ENCODE measurements at regions not wholly inside any gene's neighbourhood (a gene's known extent, or its start where the extent isn't known, plus 50 kb on each side); places are given as distances from the start of the nearest gene placed in this dataset.

GRCh38 chr10:105494944-105495343 lies 853.9 kb downstream of the SORCS3 start:
- Mint-ChIP-seq H3K27ac (no peak overlapping the region), H3K27me3 (no peaks in the 10 kb centered on the region), H3K36me3 (ENCODE audit: low read depth) (no peaks in the 10 kb centered on the region), H3K4me1 (ENCODE audit: low read depth) (no peaks in the 10 kb centered on the region), H3K9me3 (peaks cover 8% of the 10 kb centered on the region), H3K4me3 (no peak overlapping the region)
- POLR2A ChIA-PET: no interaction called here
- no peak for TF ChIP-seq CTCF (IDR thresholded peaks at IDR 0.05)
- no peaks in the 10 kb centered on the region for H3K9me3 ChIP-seq (ENCODE audit: control insufficient read depth in 1 of 2, insufficient read depth in 1 of 2, low read length in 2 of 2)
- intact Hi-C loops (cut with DNase I, micrococcal nuclease): no loop called here
- H3K36me3 ChIP-seq (ENCODE audit: insufficient read depth, low read length): no peaks in the 10 kb centered on the region
- H3K4me1 ChIP-seq (ENCODE audit: insufficient read depth, low read length): no peaks in the 10 kb centered on the region
- ATAC-seq (ENCODE audit: poor library complexity): no peak
- CTCF ChIA-PET: no interaction called here
- H3K27ac ChIP-seq (ENCODE audit: low read depth in 1 of 2, low read length in 2 of 2): no peak overlapping the region
- DNase-seq: no peak
- H3K4me3 ChIP-seq (ENCODE audit: low read length): no peak overlapping the region
- no peaks in the 10 kb centered on the region for H3K27me3 ChIP-seq (ENCODE audit: control insufficient read depth in 1 of 2, insufficient read depth in 2 of 2, low read length in 2 of 2)

- Mint-ChIP-seq H3K9me3 (peaks cover 8% of the 10 kb centered on the region), H3K4me3 (no peak overlapping the region), H3K27ac (no peak overlapping the region), H3K4me1 (ENCODE audit: low read depth) (no peaks in the 10 kb centered on the region), H3K36me3 (ENCODE audit: low read depth) (no peaks in the 10 kb centered on the region), H3K27me3 (no peaks in the 10 kb centered on the region)
- Histone ChIP-seq H3K27ac (ENCODE audit: low read depth in 1 of 2, low read length in 2 of 2) (no peak overlapping the region), H3K9me3 (ENCODE audit: control insufficient read depth in 1 of 2, insufficient read depth in 1 of 2, low read length in 2 of 2) (no peaks in the 10 kb centered on the region), H3K27me3 (ENCODE audit: control insufficient read depth in 1 of 2, insufficient read depth in 2 of 2, low read length in 2 of 2) (no peaks in the 10 kb centered on the region), H3K36me3 (ENCODE audit: insufficient read depth, low read length) (no peaks in the 10 kb centered on the region), H3K4me3 (ENCODE audit: low read length) (no peak overlapping the region), H3K4me1 (ENCODE audit: insufficient read depth, low read length) (no peaks in the 10 kb centered on the region)
- intact Hi-C loops (cut with DNase I, micrococcal nuclease): no loop called here
- no peak for DNase-seq
- no peak for TF ChIP-seq CTCF (IDR thresholded peaks at IDR 0.05)
- POLR2A ChIA-PET: no interaction called here
- no peak for ATAC-seq (ENCODE audit: poor library complexity)
- CTCF ChIA-PET: no interaction called here
Measured at GRCh38 chr10:105494303-105494702, 853.2 kb downstream of the SORCS3 start.

- peaks cover 7% of the 10 kb centered on the region for H3K9me3 Mint-ChIP-seq
Measured at GRCh38 chr10:105473170-105473569, 832.1 kb downstream of the SORCS3 start.

More at GRCh38 chr10:105473170-105473569, 832.1 kb downstream of the SORCS3 start:
- POLR2A ChIA-PET: no interaction called here
- H3K4me1 Mint-ChIP-seq (ENCODE audit: low read depth): no peaks in the 10 kb centered on the region
- no peaks in the 10 kb centered on the region for H3K27me3 Mint-ChIP-seq
- intact Hi-C loops (cut with DNase I, micrococcal nuclease): no loop called here
- H3K36me3 Mint-ChIP-seq (ENCODE audit: low read depth): no peaks in the 10 kb centered on the region
- Histone ChIP-seq H3K27ac (ENCODE audit: low read depth in 1 of 2, low read length in 2 of 2) (no peak overlapping the region), H3K9me3 (ENCODE audit: control insufficient read depth in 1 of 2, insufficient read depth in 1 of 2, low read length in 2 of 2) (no peaks in the 10 kb centered on the region), H3K27me3 (ENCODE audit: control insufficient read depth in 1 of 2, insufficient read depth in 2 of 2, low read length in 2 of 2) (no peaks in the 10 kb centered on the region), H3K4me3 (ENCODE audit: low read length) (no peak overlapping the region), H3K36me3 (ENCODE audit: insufficient read depth, low read length) (no peaks in the 10 kb centered on the region), H3K4me1 (ENCODE audit: insufficient read depth, low read length) (no peaks in the 10 kb centered on the region)
- TF ChIP-seq CTCF (IDR thresholded peaks at IDR 0.05): no peak
- H3K4me3 Mint-ChIP-seq: no peak overlapping the region
- ATAC-seq (ENCODE audit: poor library complexity) (no peak), DNase-seq (no peak)
- H3K27ac Mint-ChIP-seq: no peak overlapping the region
- CTCF ChIA-PET: no interaction called here
